HuH-7 (cell line): ENCODE measurements at regions not wholly inside any gene's neighbourhood (a gene's known extent, or its start where the extent isn't known, plus 50 kb on each side); places are given as distances from the start of the nearest gene placed in this dataset.

Experiments used
- DNase-seq: peaks from one replicate; pipeline ENCODE4 v3.0.0; 2011; ENCODE audit warnings: low spot score

DNA sequence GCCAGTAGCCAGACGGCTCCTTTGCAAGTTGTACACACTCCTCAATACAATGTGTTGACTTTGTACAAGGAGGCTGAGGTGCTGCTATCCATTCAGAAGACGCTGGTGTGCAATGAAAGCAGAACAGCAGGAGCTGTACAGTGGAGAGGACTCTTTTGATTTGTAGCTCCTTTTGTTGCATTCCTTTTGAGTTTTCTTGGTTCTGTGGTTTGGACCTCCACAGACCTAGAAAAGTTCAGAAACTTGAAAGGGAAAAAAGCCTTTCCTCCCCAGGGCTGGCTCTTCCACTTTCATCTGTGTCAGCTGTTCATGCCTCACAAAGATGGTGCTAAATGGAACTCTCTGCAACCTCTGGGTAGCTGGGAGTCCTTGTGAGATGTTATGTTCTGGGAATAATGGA is 117.4 kb downstream of the MAT2B start:
- DNase-seq = no peak

DNA sequence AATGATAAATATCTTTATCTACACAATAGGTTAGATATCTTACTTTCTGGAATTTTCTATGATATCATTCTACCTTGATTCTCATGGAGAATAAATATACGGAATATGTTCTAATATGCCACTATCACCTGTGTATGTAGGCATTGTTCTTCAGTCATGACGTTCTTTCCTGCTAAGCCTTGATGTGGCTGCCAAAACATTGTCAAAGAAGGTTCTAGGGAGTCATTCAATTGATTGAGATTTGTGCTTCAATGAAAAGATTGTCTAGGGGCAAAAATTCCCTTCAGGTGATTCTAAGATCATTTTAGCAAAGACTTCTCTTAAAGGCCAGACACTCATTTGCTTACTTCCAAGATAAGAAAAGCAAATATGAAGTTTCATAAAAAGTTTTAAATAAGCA is 118.1 kb downstream of the MAT2B start:
- DNase-seq = no peak

DNA sequence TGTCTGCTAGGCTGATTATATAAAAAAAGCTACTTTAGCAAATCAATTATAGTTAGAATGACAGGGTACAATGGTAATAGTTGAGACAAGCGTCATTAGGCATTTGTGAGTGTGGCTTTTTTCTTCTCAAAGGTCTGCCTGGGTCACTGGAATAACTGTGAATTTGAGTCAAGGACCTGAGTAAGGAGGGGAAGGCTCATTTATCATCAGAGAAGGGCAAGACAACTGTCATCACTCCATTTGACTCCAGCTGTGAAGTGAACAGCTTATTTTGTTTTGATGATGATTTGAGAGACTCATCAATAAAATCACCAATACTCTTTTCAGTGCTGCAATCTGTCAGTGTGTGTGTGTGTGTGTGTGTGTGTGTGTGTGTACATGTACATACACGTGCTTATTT is 118.6 kb downstream of the MAT2B start:
- no peak for DNase-seq

DNA sequence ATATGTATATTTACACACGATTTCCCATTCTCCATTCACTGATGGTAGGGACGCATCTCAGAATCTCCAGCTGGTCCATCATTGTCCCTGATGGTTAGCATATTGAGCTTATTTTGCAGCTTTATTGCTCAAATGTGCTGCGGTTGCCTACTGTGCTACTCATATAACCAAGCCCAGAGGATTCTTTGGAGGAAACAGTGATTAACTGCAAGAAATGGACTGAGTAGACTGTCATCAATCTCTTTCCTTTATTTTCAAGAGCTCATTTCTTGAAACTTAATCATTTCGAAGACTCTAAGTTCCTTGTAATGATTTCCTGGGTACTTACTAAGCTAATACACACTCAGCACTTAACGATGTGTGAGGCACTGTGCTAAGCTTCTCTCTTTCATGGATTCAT is 119.0 kb downstream of the MAT2B start:
- no peak for DNase-seq

DNA sequence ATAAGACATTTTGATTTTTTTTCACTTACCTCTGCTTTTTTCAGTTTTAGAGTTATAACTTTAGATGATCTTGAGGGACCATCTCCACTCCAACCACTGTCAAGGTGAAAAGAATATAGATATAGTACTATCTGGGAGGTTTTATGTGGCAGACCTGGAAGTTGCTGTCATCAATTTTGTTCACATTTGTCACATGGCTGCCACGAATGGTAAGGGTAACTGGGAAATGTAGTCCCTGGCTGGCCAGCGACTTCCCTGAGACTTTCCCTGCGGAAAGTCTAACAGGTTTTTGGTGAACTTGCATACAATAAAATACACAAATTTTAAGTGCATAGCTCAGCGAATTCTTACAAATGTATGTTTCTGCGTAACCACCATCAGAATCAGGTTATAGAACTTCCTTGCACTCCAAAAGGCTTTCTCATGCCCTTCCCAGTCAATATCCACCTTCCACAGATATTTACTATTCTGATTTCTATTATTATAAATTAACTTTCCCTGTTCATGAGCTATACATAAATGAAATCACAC is 121.5 kb downstream of the MAT2B start:
- no peak for DNase-seq

DNA sequence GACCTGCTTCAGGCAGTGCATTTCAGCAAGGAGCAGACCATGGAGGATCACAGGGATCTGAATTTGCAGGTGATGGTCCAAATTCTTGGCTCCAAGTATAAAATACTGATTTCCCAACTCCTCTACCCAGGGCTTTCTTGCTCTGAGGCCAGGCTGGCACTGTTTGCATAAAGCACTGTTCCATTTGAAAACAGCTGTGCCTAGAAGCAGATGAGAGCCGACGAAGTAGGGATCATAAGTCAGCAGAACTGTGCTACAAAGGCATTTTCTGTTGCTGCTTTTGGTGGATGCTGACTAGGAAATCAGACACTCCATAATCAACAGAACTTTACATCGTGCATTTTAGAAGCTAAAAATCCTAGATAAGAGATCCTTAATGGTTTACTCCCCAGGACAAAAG is 126.4 kb downstream of the MAT2B start:
- DNase-seq = no peak

DNA sequence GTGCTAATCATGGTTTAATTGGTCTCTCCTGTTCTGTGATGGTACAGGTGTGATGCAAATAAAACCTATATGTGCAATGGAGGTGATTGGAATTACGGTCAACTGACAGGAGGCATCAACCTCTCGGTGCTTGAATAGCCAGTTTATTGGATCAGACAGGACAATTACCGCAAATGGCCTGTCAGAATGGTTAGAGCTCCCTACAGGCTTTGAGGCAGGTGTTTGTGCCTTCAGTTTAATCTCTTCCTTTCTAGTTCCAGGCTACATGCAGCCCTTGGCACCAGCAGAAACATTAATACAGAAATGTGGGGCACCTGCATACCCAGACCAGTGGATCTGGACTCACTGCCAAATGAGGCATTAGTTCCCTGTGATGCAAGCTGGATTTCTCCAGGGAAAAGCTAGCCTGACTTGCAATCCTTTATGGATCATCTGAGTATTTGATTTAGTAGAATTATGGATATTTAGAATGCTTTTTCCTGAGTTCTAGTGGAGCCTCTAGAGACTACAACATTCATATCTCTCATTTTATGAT is 128.6 kb downstream of the MAT2B start:
- no peak for DNase-seq

DNA sequence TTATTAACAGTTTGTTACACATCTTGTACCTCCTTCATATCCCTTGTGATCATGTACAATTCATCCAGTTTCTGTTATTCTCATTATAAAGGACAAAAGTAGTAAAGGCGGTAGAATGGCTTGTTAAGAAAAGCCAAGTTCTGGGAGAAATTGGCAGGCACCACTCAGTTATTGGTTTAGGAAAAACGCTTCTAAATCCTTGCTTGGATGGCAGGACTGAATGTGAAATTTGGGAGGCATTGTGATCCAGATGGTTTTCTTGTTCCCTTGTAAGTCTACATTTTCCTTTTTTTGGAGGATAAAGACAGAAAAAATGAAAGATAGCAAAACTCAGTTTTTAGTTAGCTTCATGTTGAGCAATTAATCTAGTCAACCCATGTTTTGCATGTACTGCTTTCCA is 130.2 kb downstream of the MAT2B start:
- DNase-seq = no peak

DNA sequence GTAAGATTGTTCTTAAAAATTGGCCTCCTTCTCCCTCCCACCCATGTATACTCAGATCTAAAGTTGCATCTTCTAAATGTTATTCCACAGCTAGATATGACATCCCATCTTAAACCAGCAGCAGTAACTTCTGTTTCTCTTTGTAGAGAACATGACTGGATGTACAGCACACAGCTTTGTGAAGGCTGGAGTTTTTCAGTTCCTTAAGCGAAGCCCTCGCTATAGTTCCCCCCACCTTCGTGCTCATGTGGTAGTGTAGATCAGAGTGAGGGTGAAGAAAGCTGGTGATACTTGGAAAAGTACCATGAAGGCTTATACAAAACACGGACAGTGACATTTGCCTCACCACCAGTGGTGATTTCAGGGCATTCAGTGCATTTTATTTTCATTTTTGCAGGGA is 137.5 kb downstream of the MAT2B start:
- no peak for DNase-seq

DNA sequence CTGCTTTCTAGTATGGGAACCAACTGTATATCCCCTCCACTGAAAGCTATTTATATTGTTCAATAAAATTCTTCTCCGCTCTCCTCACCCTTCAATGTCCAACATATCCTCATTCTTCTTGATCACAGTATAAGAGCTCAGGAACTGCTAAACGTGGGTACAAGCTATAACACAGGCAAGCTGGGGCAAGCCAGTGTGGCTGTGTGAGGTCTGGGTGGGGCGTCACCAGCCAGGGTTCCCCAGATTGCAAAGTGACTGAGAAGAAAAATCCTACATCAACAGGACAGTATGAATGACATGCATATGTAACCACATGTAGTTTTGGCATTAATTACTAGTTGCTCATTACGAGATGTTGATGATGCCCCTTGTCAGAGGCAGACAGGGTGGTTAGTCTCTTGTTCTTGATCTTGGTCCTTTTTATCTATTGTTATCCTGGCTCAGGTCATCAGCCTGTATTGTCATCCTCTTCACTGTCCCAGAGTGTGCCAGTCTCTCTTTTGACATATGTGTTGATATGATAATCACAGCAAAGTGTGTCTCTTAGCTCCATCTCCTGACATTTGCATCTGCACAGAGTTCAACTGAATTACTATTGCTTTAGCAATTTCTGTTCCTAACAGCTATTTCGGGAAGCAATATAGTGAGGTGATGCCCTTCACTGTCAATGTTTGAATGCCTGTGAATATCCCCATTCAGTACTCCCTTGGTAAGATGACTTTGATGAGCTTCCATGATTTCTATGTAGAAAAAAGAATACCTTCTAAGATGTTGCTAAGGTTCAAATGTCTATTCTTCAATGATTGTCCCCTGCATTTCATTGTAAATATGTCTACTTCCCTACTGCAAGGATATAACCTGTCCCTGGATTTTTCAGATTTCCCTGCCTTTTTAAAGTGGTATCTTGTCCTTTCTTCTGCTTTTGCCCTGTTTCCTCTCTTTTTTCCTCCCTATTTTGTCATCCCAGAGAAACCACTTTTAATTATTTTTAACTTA is 140.3 kb downstream of the MAT2B start:
- no peak for DNase-seq

DNA sequence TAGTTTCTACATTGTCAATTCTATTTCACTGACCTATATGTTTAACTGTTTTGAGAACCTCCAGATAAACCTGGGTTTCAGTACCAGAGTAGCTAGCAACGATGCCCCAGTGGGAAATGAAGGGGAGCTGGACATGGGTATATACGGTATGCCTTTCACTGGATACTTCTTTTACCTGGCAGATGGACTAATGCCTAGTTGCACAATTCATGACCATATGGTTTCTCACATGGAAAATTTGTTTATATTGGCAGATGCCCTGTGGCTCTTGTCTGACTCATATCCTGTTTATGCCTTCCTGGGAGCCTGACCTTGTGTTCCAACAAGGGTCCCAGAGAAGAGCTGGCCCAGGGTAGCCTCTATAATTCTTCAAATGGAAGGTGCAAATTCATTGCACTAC is 144.1 kb downstream of the MAT2B start:
- DNase-seq = no peak

DNA sequence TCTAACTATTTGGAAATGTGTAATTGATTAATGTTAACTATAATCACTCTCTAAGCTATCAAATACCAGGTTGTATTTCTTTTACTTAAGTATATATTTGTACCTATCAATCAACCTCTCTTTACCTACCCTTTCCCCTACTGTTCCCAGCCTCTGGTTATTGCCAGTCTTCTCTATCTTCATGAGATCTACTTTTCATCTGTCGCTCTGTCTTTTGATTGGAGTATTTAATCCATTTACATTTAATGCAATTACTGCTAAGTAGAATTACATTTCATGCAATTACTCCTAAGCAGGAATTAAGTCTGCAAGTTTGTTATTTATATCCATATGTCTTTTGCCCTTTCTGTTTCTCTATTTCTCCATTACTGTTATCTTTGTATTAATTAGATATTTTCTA is 148.1 kb downstream of the MAT2B start:
- DNase-seq = no peak

DNA sequence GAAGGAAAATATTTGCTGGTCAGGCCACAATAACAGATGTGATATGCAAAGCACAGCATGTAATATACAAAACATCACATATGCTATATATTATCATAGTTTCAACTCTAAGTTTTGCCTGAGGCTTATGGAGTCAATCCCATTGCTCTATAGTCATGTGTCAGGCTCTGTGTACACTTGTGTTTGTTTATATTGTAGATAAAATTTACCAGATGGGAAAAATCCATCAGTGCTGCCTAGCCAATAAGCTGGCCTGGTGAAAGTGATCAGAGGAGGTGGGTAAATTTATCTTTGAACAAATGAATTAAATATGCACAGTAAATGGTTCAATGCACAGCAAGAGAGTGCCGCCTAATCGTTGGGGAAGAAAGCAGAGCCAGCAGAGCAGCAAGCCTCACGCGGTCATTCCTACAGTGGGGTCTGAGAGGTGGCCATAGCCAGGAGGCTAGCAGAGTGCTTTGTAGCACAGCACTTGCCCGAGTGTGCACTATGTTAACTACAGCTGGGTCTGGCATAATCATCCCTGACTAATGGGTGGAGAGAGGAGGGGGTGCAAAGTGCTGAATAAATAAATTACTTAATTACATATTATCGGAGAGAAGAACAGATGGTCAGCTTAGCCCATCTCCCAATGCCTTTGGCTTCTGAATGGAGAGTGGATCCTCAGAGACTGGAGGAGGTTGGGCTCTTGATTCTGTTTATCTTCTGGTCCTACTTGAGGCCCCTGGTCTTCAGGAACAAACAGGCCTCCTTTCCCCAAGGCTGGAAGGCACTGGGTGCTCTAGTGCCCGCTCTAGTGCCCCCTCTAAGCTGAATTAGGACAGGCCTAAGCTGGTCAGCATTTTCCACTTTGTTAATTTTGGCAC is 153.5 kb downstream of the MAT2B start:
- no peak for DNase-seq

DNA sequence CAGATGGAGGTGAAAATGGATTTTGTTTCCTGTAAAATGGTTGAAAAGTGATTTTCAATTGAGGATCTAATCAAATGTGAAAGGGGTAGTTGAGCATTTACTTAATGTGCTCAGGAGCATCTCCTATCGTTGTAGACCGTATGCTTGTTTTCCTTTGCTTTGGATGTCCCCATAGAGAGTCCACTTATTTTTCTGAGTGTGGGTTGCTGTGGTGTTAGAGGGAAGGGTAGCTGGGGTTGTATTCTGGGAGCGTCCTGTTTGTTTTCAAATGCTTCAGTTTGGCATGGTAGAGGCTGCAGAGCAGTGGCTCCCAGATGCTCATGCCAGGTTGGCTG is 154.1 kb downstream of the MAT2B start:
- DNase-seq = no peak

DNA sequence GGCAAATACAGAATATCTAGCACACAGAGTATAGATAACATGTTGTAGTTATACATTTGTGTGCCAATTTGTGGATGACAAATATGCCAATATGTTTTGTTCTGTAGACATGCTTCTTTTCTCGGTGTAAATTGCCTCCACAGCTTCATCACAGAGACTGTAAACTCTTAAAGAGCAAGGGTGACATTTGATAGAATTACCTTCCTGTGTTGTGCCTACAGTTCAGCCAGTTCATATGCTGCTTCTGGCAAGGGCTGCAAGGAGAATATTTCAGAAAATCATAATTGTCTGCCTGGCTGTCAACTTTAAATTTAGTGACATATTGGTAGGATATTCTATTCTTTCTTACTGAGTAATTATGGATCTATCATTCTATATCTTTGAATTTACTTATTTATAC is 155.1 kb downstream of the MAT2B start:
- DNase-seq = no peak

DNA sequence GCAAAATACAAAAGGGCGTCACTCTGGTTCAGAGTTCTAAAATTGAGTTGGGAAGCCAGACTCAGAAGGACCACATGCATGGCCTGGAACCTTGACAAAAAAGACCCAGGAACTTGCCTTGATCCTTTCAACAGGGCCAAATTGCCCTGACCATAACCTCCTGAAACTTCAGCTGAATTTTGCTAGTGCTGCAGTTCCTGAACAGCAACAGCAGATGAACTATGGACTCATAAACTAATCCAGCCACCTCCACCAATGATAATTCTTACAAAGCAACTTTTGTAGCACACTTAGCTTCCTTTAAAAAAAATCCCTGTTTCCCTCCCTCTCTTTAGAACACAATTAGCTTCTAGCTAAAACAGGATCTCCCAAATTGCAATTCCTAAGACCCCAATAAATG is 155.9 kb downstream of the MAT2B start:
- DNase-seq = peak; percentile 36

DNA sequence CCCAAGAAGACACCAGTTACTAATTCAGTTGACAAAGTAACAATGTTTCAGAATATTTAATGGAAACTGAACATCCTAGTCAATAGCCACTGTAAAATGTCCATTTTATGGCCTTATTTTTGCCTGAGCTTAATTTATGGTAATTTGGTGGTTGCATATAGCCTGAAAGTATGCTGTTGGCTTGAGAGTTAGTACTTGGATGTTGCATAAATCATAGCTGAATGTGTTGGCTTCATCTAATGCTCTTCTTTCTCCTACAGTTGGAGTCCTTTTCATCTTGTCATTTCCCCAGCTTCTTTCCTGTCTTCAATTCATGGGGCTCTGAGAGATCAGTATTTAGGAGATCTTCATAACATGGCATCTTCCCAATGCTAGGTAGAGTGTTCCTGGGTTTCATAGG is 164.6 kb downstream of the MAT2B start:
- DNase-seq = no peak

DNA sequence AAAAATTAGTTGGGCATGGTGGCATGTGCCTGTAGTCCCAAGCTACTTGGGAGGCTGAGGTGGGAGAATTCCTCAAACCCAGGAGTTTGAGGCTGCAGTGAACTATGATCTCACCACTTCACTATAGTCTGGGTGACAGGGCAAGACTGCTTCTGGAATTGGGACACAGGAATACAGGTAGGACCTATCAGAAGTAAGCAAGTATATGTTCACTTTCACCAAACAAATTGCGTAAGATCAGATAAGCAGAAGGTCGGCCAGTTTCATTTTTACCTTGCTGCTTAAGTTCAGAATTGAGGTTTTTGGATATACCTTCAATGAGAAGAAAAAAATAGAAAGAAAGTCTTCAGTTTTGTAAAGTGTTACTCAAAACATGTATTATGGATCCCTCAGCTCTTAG is 171.7 kb downstream of the MAT2B start:
- no peak for DNase-seq

DNA sequence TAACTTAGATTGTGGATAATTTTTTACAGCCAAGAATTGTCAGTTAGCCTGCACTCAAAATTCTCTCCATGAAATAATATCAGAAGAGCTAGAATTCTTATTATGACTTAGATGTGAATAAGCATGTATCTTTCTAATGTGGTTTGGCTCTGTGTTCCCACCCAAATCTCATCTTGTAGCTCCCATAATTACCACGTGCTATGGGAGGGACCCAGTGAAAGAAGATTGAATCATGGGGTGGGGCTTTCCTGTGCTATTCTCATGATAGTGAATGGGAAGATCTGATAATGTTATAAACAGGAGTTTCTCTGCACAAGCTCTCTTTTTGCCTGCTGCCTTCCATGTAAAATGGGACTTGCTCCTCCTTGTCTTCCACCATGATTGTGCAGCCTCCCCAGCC is 176.8 kb downstream of the MAT2B start:
- DNase-seq = no peak

DNA sequence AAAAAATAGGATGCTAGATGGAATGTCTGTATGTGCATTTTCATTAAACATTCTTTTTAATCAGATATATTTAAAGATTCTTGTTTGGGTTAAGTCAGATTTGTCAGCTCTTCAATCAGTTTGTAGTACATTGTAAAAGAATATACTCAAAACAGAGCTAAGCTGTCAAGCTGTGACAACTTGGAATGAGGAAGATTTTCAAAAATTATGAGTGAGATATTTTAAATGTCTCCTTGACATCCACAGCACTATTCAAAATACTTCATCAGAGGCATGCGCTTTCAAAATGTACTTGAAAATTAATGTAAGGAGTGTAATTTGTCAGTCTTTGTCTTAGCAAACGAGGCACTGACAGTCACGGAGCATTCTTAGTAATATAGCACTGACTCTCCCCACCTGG is 182.0 kb downstream of the MAT2B start:
- DNase-seq = no peak

DNA sequence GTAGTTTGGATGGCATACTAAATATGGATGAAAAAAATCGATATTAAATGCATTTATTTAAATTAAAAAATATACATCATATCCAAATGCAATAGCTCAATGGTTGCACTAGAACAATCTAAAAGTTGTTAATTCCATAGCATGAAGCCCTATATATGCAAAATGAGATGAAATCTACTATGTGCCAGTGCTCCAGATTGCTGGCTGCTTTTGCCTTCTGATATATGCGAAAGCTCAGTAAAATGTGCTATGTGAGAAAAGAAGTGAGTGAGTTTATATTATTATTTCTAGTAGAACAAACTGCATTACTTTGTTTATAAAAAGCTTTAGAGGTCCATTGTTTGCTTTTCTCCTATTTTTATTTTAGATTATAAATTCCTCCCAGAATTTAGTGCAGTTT is 186.7 kb downstream of the MAT2B start:
- no peak for DNase-seq

DNA sequence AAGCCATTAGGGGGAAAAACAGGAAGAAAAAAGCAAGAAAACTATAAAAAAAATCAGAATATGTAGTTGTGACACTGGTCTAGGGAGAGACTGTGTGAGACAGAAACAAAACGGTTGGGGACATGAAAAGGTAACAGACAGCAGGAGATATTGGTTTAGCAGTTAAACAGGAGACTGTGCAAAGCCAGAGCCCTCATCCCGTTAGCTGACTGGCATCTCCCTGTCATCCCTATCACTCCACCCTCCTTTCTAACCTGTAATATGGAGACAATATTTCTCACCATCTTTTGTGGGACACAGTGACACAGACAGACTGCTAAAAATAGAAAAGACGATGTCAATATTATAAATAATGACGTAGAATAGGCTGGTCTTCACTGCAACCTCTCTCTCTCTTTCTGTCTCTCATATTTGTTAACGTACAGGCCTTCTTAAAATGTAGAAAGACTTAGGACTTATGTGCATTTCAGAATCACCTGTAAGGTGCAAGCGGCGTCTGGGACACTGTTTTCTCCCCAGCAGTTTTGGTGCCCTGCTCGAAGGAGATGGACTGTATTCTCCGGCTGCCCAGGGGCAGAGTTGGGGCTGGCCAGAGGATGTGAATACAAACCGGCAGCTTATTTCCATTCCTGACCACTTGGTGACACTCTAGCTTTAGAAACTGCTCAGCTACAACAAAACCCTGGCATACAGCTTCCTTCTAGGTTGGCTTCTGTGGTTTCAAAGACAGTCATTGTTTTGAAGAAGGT is 190.6 kb downstream of the MAT2B start:
- DNase-seq = peak; percentile 16
